GM23248 (cell line): ENCODE measurements at regions not wholly inside any gene's neighbourhood (a gene's known extent, or its start where the extent isn't known, plus 50 kb on each side); places are given as distances from the start of the nearest gene placed in this dataset.

Experiments
- EZH2 ChIP-seq: fragments of 200-600 bp; sonication (generic); IDR thresholded peaks from 2 replicates; pipeline ENCODE4 v1.6.1; 2018; ENCODE audit warnings: antibody characterized with exemption, mild to moderate bottlenecking; ENCODE audit not compliant: insufficient read depth, poor library complexity, severe bottlenecking
- EZH2phosphoT487 ChIP-seq: fragments of 200-600 bp; sonication (generic); IDR thresholded peaks from 2 replicates; pipeline ENCODE4 v1.6.1; 2018; ENCODE audit warnings: antibody characterized with exemption, moderate library complexity, mild to moderate bottlenecking, low read depth; ENCODE audit not compliant: insufficient read depth

DNA sequence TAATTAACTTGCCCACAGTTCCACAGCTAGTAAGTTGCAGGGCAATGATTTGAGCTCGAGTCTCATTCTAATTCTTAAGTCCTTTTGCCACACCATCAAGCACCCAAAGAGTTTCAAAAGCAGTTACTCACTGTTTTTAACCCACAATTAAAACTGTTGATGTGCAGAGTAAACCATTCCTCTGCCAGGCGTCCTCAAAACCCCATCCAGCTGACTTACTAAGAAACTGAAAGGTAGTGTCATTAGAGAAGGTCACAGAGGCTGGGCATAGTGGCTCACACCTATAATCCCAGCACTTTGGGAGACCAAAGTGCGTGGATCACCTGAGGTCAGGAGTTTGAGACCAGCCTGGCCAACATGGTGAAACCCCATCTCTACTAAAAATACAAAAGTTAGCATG is 121.7 kb downstream of the CHIC2 start:
- TF ChIP-seq EZH2 (no peak), EZH2phosphoT487 (no peak)
